H4 (cell line): ENCODE measurements at regions not wholly inside any gene's neighbourhood (a gene's known extent, or its start where the extent isn't known, plus 50 kb on each side); places are given as distances from the start of the nearest gene placed in this dataset.
"Not testable (repeated sequence)": the region's sequence is repeated elsewhere in the genome, so short reads cannot be mapped to it uniquely, and the experiment has no call there.

Source experiments
- DNase-seq: peaks from one replicate; pipeline ENCODE4 v3.0.0-alpha.2; 2015; ENCODE audit warnings: low spot score

DNA sequence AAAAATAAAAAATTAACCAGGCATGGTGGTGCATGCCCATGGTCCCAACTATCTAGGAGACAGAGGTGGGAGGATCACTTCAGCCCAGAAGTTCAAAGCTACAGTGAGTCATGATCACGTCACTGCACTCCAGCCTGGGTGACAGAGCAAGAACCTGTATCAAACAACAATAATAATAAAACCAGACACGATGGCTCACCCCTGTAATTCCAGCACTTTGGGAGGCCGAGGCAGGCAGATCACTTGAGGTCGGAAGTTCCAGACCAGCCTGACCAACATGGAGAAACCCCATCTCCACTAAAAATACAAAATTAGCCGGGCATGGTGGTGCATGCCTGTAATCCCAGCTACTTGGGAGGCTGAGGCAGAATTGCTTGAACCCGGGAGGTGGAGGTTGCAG lies 159.4 kb downstream of the SKIDA1 start:
- DNase-seq = peak; percentile 50

- peak; percentile 52 for DNase-seq
Measured at GRCh38 chr10:21364196-21365114, 161.0 kb downstream of the SKIDA1 start.

GRCh38 chr10:21363731-21364104 lies 161.8 kb downstream of the SKIDA1 start:
- no peak for DNase-seq

DNA sequence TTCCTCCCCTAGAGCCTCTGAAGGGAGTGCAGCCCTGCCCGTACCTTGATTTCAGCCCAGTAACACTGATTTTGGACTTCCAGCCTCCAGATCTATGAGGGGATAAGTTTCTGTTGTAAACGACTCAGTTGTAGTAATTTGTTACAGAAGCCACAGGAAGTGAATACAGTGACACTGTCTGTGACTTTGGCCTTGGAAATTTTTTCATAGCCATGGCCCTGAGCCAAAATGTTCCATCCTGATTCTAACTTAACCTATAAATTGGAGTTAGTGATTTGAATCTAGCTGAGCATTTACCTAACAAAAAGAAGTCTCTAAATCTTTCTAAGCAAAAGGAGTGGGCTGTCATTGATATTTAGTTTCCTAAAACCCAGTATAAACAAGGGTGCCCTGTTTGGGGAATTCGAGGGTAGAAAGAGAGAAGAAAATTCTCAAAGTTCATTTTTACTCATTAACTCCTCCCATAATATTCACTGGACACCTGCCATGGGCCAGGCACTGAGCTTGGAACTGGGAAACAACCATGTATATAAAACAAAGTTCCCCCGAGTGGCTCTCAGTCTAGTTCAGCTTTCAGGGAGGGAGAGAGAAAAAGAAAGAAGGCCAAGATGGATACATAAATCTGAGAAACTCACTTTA lies 162.3 kb downstream of the SKIDA1 start:
- DNase-seq = no peak

GRCh38 chr10:21359202-21359601 lies 166.3 kb downstream of the SKIDA1 start:
- DNase-seq = no peak

- DNase-seq = no peak
Measured at GRCh38 chr10:21355591-21356011, 169.9 kb downstream of the SKIDA1 start.

- no peak for DNase-seq
Measured at GRCh38 chr10:21352886-21353285, 172.6 kb downstream of the SKIDA1 start.

DNA sequence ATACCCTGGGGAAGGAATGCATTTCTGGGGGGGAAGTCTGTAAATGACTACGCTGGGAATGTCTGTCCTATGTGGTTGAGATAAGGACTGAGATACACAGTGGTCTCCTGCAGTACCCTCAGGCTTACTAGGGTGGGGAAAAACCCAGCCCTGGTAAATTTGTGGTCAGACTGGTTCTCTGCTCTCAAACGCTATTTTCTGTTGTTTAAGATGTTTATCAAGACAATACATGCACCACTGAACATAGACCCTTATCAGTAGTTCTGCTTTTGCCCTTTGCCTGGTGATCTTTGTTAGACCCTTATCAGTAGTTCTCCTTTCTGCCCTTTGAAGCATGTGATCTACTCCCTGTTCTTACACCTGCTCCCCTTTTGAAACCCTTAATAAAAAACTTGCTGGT lies 173.9 kb downstream of the SKIDA1 start:
- not testable (repeated sequence) for DNase-seq

- DNase-seq = no peak
Measured at GRCh38 chr10:21349912-21350286, 175.6 kb downstream of the SKIDA1 start.

DNA sequence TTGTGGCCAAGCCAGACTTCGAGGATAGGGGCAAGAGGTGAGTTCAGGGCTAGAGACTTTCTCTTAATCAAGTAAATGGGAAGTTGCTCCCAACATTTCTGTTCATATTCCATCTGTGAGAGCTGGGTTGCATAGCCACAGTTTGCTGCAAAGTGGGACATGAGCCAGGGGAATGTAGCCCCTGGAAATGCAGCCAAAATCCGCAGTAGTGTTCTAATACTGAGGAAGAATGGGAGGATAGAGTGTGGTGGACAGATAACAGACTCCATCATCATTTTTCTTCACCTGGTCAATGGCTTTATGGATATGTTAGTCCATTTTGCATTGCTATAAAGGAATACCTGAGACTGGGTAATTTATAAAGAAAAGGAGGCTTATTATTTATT lies 177.7 kb downstream of the SKIDA1 start:
- no peak for DNase-seq

DNA sequence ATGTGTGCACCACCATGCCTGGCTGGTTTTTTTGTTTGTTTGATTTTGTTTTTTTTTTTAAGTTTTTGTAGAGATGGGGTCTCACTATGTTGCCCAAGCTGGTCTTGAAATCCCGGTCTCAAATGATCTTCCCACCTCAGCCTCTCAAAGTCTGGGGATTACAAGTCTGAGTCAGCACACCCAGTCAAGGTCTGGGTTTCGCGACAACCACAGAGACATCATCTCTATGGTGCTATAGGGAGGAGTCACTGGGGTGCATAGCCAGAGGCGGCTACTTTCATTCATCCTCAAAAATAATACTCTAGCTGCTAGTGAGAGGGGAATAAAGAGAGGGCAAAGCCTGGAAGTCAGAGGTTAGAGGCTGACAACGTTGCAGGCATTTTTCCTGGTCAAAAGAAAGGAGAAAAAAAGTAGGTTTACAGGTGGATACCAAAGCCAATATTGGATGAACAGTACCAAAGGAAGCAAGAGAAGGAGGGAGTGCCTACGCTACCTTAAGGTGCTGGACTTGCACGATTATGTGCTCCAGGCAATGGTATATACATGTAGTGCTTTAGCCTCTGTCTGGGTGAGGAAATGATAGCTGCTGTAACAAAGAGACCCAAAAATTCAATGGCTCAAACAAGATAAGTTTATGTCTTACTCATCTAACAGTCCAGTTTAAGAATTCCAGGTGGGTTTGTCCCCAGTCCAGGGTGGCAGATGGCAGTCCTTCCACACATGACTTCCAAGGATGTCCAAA lies 178.3 kb downstream of the SKIDA1 start:
- no peak for DNase-seq

DNA sequence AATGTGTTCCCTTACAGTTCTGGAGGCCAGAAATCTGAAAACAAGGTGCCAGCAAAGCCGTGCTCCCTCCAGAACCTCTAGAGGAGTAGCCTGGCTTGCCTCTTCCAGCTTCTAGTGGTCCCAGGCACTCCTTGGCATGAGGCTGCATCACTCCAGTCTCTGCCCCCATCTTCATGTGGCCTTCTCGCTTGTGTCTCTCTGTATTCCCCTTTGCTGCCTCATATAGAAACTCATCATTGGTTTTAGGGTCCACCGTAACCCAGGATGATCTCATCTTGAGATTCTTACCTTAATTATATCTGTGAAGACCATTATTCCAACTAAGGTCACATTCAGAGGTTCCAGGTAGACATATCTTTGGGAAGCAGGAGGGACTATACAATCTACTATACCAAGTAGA lies 182.4 kb downstream of the SKIDA1 start:
- no peak for DNase-seq

GRCh38 chr10:21342499-21342898 lies 183.0 kb downstream of the SKIDA1 start:
- not testable (repeated sequence) for DNase-seq

- DNase-seq = no peak
Measured at GRCh38 chr10:21340331-21340730, 185.2 kb downstream of the SKIDA1 start.

DNA sequence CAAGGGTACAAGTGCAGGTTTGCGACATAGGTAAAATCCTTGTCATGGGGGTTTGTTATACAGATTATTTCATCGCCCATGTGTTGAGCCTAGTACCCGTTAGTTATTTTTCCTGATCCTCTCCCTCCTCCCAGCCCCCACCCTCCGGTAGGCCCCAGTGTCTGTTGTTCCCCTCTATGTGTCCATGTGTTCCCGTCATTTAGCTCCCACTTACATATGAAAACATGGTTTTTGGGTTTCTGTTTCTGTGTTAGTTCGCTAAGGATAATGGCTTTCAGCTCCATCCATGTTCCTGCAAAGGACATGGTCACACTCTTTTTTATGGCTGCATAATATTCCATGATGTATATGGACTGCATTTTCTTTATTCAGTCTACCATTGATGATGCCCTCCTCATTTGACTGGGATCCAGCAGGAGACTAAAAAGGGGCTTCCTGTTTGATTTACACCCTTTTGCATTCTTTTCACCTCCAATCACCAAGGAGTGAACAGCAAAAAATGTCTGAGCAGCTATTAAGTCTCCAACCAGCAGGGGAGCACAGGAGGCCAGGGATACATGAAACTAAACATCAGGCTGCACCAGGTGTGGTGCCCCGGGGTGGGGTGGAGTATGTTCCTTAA lies 188.2 kb downstream of the SKIDA1 start:
- no peak for DNase-seq

DNA sequence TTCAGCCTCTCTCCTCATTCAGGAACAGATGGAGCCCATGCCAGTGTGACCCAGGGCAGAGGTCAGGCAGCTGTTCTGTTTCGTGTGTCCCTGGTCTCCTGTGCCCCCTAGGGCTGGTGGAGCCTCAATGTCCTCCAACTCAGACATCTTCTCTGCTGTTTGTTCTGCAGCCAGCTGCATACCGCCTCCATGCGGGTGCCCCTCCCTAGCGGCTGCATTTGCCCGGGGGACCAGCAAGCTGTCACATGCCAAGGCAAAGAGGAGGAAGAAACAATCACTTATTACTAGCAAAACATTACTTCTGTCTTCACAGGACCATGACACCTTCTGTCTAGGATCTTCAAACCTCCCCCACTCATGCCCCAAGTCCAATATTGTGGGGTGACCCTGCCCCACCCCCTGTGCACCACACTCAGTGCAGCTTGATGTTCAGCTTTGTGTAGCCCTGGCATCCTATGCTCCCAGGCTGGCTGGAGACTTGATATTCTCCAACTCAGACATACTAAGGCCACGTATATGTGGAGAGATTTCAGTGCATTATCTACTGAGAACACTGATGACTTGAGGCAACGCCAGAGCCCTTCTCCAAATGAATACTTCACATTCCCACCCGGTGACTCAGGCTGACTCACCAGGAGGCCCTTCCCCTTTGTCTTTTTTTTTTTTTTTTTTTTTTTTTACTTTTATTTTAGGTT lies 188.9 kb downstream of the SKIDA1 start:
- peak; percentile 83 for DNase-seq

DNA sequence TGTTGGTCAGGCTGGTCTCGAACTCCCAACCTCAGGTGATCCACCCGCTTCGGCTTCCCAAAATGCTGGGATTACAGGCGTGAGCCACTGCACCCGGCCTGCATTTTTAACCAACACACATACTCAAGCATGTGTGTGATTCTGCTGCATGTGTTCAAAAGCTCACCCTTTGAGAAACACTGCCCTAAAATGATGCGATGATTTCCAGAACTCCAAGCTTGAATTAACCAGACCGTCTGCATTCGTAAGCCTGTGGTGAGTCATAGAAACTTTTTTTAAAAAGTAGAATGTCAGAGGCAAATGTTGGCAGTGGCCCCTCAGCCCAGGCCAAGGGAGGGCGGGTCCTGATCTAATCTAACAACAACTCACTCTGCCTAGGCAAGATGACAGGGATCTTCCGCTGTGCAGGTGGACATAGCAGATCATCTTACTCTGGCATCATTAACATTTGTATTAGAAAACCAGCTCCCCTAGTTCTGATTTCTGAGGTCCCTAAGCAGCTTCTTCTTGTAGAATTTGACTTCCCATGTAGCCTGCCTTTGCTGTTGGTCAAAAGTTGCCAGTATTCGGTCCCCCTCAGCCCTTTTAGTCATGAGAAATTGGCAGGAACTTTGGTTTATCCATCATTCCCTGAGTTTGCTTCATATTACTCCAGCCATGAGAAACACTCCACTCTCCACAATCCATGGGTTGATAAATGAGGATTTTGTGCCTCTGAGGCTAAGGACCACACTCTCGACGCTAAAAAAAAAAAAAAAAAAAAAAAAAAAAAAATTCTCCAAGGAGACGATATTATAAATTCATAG lies 190.4 kb downstream of the SKIDA1 start:
- peak; percentile 66 for DNase-seq

- no peak for DNase-seq
Measured at GRCh38 chr10:21330628-21331020, 194.9 kb downstream of the SKIDA1 start.

GRCh38 chr10:21329995-21330627 lies 195.4 kb downstream of the SKIDA1 start:
- DNase-seq = peak; percentile 73
